ENCODE measurements at regions not wholly inside any gene's neighbourhood (a gene's known extent, or its start where the extent isn't known, plus 50 kb on each side); places are given as distances from the start of the nearest gene placed in this dataset.

GRCh38 chr7:110075450-110075849 lies 1015.5 kb upstream of the LRRN3 start:
- no peak overlapping the region for H2BK15ac ChIP-seq (ENCODE audit: low read depth, low read length)
- no peak overlapping the region for H4K8ac ChIP-seq (ENCODE audit: low read depth in 2 of 2, low read length in 2 of 2)
- no peaks in the 10 kb centered on the region for H3K36me3 ChIP-seq (ENCODE audit: control insufficient read depth, insufficient read depth, low read length)
- no peaks in the 10 kb centered on the region for H3K4me1 ChIP-seq (ENCODE audit: control insufficient read depth, insufficient read depth, low read length)
- no peak overlapping the region for H3K56ac ChIP-seq (ENCODE audit: extremely low read depth, insufficient read depth, low read length)
- no peak overlapping the region for H2AFZ ChIP-seq (replicated peaks; ENCODE audit: low read length, poor library complexity)
- H4K91ac ChIP-seq (ENCODE audit: insufficient read depth, low read depth, low read length): no peak overlapping the region
- H2BK20ac ChIP-seq (ENCODE audit: low read depth, low read length): no peak overlapping the region
- ChIA-PET POLR2A (ENCODE audit: unreplicated experiment) (no interaction called here), CTCF (no interaction called here)
- TF ChIP-seq NFE2L2 (IDR thresholded peaks at IDR 0.05; ENCODE audit: low read depth, low read length) (no peak), CHD1 (IDR thresholded peaks at IDR 0.05; ENCODE audit: low read depth, low read length) (no peak), RFX5 (IDR thresholded peaks at IDR 0.05; ENCODE audit: low read depth, low read length) (no peak), ELK1 (IDR thresholded peaks at IDR 0.05; ENCODE audit: borderline replicate concordance, low read depth, low read length) (no peak), POLR2A (IDR thresholded peaks at IDR 0.05; ENCODE audit: low read depth, low read length) (no peak), MAZ (IDR thresholded peaks at IDR 0.05; ENCODE audit: borderline replicate concordance, low read depth, low read length) (no peak), RCOR1 (IDR thresholded peaks at IDR 0.05; ENCODE audit: insufficient replicate concordance, low read length) (no peak), CEBPB (IDR thresholded peaks at IDR 0.05; ENCODE audit: low read depth, low read length) (no peak), RAD21 (IDR thresholded peaks at IDR 0.05; ENCODE audit: low read length) (no peak), BHLHE40 (IDR thresholded peaks at IDR 0.05; ENCODE audit: low read depth, low read length) (no peak), FOS (IDR thresholded peaks at IDR 0.05; ENCODE audit: low read depth, low read length) (no peak)
- TF ChIP-seq, protein P1, sequence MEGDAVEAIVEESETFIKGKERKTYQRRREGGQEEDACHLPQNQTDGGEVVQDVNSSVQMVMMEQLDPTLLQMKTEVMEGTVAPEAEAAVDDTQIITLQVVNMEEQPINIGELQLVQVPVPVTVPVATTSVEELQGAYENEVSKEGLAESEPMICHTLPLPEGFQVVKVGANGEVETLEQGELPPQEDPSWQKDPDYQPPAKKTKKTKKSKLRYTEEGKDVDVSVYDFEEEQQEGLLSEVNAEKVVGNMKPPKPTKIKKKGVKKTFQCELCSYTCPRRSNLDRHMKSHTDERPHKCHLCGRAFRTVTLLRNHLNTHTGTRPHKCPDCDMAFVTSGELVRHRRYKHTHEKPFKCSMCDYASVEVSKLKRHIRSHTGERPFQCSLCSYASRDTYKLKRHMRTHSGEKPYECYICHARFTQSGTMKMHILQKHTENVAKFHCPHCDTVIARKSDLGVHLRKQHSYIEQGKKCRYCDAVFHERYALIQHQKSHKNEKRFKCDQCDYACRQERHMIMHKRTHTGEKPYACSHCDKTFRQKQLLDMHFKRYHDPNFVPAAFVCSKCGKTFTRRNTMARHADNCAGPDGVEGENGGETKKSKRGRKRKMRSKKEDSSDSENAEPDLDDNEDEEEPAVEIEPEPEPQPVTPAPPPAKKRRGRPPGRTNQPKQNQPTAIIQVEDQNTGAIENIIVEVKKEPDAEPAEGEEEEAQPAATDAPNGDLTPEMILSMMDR (conservative IDR thresholded peaks at IDR 0.05; ENCODE audit: low read depth, low read length): no peak
- TF ChIP-seq, protein P2, sequence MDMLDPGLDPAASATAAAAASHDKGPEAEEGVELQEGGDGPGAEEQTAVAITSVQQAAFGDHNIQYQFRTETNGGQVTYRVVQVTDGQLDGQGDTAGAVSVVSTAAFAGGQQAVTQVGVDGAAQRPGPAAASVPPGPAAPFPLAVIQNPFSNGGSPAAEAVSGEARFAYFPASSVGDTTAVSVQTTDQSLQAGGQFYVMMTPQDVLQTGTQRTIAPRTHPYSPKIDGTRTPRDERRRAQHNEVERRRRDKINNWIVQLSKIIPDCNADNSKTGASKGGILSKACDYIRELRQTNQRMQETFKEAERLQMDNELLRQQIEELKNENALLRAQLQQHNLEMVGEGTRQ (IDR thresholded peaks at IDR 0.05; ENCODE audit: low read depth, low read length): no peak
- no peaks in the 10 kb centered on the region for H3K9me3 ChIP-seq (ENCODE audit: control insufficient read depth, insufficient read depth, low read length)
- H2AK9ac ChIP-seq (replicated peaks; ENCODE audit: low read depth, low read length, poor library complexity): no peak overlapping the region
- no peak for ATAC-seq (ENCODE audit: low read depth)
- no peaks in the 10 kb centered on the region for H3K9me1 ChIP-seq (ENCODE audit: insufficient read depth, low read length)
- H2AK5ac ChIP-seq (ENCODE audit: low read depth, low read length): no peak overlapping the region
- no peak overlapping the region for H3K4me3 ChIP-seq (ENCODE audit: insufficient read depth, low read depth, low read length)
- H3K4ac ChIP-seq (ENCODE audit: low read depth, low read length): no peak overlapping the region
- no CpG with 5 or more reads among the region's 1 CpG for WGBS, 2 experiments (ENCODE audit: extremely low coverage in 2 of 2, insufficient read length in 1 of 2)
- H4K20me1 ChIP-seq (ENCODE audit: insufficient read depth, low read length): no peaks in the 10 kb centered on the region
- no peak overlapping the region for H3K9ac ChIP-seq (ENCODE audit: low read depth, low read length)
- no peak overlapping the region for H3K4me2 ChIP-seq (ENCODE audit: low read depth, low read length)
- intact Hi-C loops (cut with micrococcal nuclease): no loop called here
- DNase-seq: no peak
- no peak overlapping the region for H3K14ac ChIP-seq (replicated peaks; ENCODE audit: low read depth, low read length)
- H2BK5ac ChIP-seq (ENCODE audit: low read depth, low read length, poor library complexity, severe bottlenecking): no peak overlapping the region
- no peak overlapping the region for H3K18ac ChIP-seq (ENCODE audit: low read depth, low read length)
- H2BK120ac ChIP-seq (ENCODE audit: low read depth, low read length): no peak overlapping the region
- dilution Hi-C loops (cut with HindIII; ENCODE audit: low sequenced_read_pairs, unreplicated experiment): no loop called here
- no peaks in the 10 kb centered on the region for H3K79me1 ChIP-seq (ENCODE audit: low read depth in 1 of 2, low read length in 2 of 2)
- no peak overlapping the region for H4K5ac ChIP-seq (ENCODE audit: low read depth, low read length)
- in situ Hi-C loops (cut with MboI; ENCODE audit: low sequenced_read_pairs): no loop called here
- no TSS peak for BruUV-seq (replicated peaks)
- no peaks in the 10 kb centered on the region for H3K27me3 ChIP-seq (ENCODE audit: control insufficient read depth, insufficient read depth, low read length)
- no peak overlapping the region for H3K27ac ChIP-seq (ENCODE audit: insufficient read depth, low read length)
- no peak overlapping the region for H3K23ac ChIP-seq (ENCODE audit: low read depth, low read length)
